Stomach (tissue), 8 donors: ENCODE measurements at regions not wholly inside any gene's neighbourhood (a gene's known extent, or its start where the extent isn't known, plus 50 kb on each side); places are given as distances from the start of the nearest gene placed in this dataset.

Experiments
- DNase-seq, 2 donors: peaks; one replicate each; pipeline versions ENCODE4 v3.0.0 to v3.0.0-alpha.2; 2013 to 2019
- H3K27ac ChIP-seq, 5 donors: fragments of 200-600 bp in 4 of 5; sonication (generic) in 4 of 5; one replicate each; pipeline ENCODE4 v1.5.1; 2013 to 2019; ENCODE audit warnings: mild to moderate bottlenecking in 1 of 5, moderate library complexity in 1 of 5
- H3K27me3 ChIP-seq, 3 donors: fragments of 200-600 bp; sonication (generic); one replicate each; pipeline ENCODE4 v1.5.1; 2017 to 2019; ENCODE audit warnings: mixed run types in 1 of 3
- H3K36me3 ChIP-seq, 4 donors: fragments of 200-600 bp; sonication (generic); 1 replicate in 3 of 4; 2 replicates in 1 of 4; pipeline ENCODE4 v1.5.1; 2016 to 2019
- H3K4me1 ChIP-seq, 4 donors: fragments of 200-600 bp; sonication (generic); one replicate each; pipeline ENCODE4 v1.5.1; 2016 to 2019
- H3K4me3 ChIP-seq, 4 donors: fragments of 200-600 bp; sonication (generic) in 3 of 4; one replicate each; pipeline ENCODE4 v1.5.1; 2016 to 2019; ENCODE audit warnings: mild to moderate bottlenecking in 1 of 4
- H3K9me3 ChIP-seq, 4 donors: fragments of 200-600 bp; sonication (generic); one replicate each; pipeline ENCODE4 v1.5.1; 2016 to 2019
- EP300 ChIP-seq: sonication (generic); formaldehyde crosslinking; IDR thresholded peaks from one replicate; pipeline ENCODE4 v1.6.1; 2017; ENCODE audit warnings: antibody characterized with exemption
- POLR2A ChIP-seq, 4 donors: fragments of 450-650 bp; IDR thresholded peaks; one replicate each; pipeline ENCODE4 v1.6.1; 2016; ENCODE audit warnings: antibody characterized with exemption in 4 of 4, control low read depth in 2 of 4, mild to moderate bottlenecking in 1 of 4, moderate library complexity in 1 of 4
- POLR2AphosphoS5 ChIP-seq, 3 donors: sonication (generic); formaldehyde crosslinking; IDR thresholded peaks; one replicate each; pipeline ENCODE4 v1.6.1; 2016; ENCODE audit warnings: antibody characterized with exemption in 3 of 3
- WGBS, 5 donors: extraction: QIAGEN DNeasy Blood & Tissue Kit in 3 of 5; methylation state at CpG; one replicate each; pipeline versions ENCODE4 v1.1.5 to v1.1.7; 2013 to 2018; 5-methylcytosine and 5-hydroxymethylcytosine counted together
- intact Hi-C: fragments of 100-400 bp; cut with DNase I; formaldehyde crosslinking; loops from one replicate; pipeline ENCODE4 v1.15.1; 2023; ENCODE audit warnings: low total_unique reads
- TF ChIP-seq, protein P1 (sequence below), 7 experiments: fragments of 450-650 bp in 4 of 7; fragments of 200-600 bp in 3 of 7; sonication (generic) in 3 of 7; IDR thresholded peaks; one replicate each; pipeline ENCODE4 v1.5.1; 2016 to 2019; ENCODE audit warnings: antibody characterized with exemption in 7 of 7, control low read depth in 2 of 7, mild to moderate bottlenecking in 1 of 7
- donor health status: healthy with polysubstance abuse.
- donor health status: Bipolar disorder and iron deficiency.
- donor health status: healthy.

DNA sequence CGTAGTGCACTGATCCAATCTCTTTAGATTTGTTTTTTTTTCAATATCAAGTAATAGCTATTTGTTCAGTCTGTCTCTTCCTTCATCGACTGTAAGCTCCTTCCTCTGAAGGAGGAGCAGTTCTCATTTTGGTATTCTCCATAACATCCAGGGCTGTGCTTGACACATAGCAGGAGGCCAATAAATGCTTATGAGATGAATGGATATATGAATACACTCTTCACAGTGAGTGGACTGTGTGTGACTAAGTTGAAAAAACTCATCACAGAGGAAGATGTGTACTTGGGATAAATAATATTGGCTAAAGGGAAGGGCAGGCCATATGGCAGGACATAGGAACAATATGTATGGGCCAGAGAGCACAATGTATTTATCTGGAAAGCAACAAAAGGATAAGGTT lies 205.3 kb upstream of the PRICKLE1 start:
- intact Hi-C loops: no loop called here
- no peak for DNase-seq
- Histone ChIP-seq H3K36me3 (no peaks in the 10 kb centered on the region), H3K4me3 (no peak overlapping the region), H3K4me1 (peaks cover 0 to 22% (median 14%) of the 10 kb centered on the region in 4 donors), H3K9me3 (no peaks in the 10 kb centered on the region), H3K27me3 (no peaks in the 10 kb centered on the region), H3K27ac (no peak overlapping the region)
- TF ChIP-seq POLR2AphosphoS5 (IDR thresholded peaks at IDR 0.05) (no peak), EP300 (no peak), POLR2A (IDR thresholded peaks at IDR 0.05) (no peak)
- TF ChIP-seq, protein P1, sequence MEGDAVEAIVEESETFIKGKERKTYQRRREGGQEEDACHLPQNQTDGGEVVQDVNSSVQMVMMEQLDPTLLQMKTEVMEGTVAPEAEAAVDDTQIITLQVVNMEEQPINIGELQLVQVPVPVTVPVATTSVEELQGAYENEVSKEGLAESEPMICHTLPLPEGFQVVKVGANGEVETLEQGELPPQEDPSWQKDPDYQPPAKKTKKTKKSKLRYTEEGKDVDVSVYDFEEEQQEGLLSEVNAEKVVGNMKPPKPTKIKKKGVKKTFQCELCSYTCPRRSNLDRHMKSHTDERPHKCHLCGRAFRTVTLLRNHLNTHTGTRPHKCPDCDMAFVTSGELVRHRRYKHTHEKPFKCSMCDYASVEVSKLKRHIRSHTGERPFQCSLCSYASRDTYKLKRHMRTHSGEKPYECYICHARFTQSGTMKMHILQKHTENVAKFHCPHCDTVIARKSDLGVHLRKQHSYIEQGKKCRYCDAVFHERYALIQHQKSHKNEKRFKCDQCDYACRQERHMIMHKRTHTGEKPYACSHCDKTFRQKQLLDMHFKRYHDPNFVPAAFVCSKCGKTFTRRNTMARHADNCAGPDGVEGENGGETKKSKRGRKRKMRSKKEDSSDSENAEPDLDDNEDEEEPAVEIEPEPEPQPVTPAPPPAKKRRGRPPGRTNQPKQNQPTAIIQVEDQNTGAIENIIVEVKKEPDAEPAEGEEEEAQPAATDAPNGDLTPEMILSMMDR (IDR thresholded peaks at IDR 0.05): no peak
- 75 to 90% (median 85%) methylated on average over 2 of the region's 2 CpGs for WGBS, 5 donors

DNA sequence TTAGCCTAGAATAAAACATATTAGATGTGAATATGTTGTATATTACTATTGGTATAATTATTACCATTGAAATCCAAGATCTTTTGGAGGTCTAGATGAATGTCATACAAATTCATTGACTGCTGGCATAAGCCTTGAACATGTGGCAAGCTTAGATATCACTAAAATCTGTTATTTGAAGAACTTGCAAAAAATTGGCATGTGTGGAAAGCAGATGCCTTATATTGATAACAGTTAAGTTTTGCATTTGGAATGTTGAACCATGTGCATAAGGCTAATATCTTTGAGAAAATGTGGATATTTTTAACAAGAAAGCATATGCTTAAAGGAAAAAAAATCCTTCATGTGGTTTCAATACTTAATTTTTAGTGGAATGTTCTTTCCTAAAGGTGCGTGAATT lies 203.6 kb upstream of the PRICKLE1 start:
- no peaks in the 10 kb centered on the region for H3K9me3 ChIP-seq
- H3K27me3 ChIP-seq: no peaks in the 10 kb centered on the region
- TF ChIP-seq POLR2A (IDR thresholded peaks at IDR 0.05) (no peak), EP300 (no peak), POLR2AphosphoS5 (IDR thresholded peaks at IDR 0.05) (no peak)
- TF ChIP-seq, protein P1 (IDR thresholded peaks at IDR 0.05): no peak
- intact Hi-C loops: no loop called here
- H3K4me3 ChIP-seq: no peak overlapping the region
- no peak overlapping the region for H3K27ac ChIP-seq
- WGBS, 5 donors: 94 to 100% (median 96%) methylated on average over 1 of the region's 1 CpG
- DNase-seq: no peak
- H3K36me3 ChIP-seq: no peaks in the 10 kb centered on the region
- H3K4me1 ChIP-seq: peaks cover 0 to 24% (median 15%) of the 10 kb centered on the region in 4 donors

DNA sequence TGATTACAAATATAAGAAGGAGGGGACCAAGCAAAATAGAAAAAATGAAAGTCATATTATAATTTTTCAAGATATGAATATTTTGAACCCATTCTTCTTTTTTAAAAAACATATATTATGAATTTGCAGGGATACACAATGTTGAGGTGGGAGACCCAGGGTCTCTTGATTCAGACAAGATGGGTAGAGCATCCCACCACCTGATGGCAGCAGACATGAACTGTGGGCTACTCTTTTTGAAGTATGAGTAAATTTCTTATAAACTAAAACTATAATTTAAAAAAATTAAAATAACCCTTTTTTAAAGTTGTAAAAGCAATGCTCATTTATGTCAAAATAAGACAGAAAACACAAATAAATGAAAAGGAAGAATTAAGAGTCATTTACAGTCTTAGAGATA lies 202.7 kb upstream of the PRICKLE1 start:
- H3K4me1 ChIP-seq: peaks cover 0 to 24% (median 15%) of the 10 kb centered on the region in 4 donors
- no peak overlapping the region for H3K27ac ChIP-seq
- DNase-seq: no peak
- intact Hi-C loops: no loop called here
- no peaks in the 10 kb centered on the region for H3K9me3 ChIP-seq
- no peak for TF ChIP-seq POLR2A (IDR thresholded peaks at IDR 0.05)
- TF ChIP-seq EP300: no peak
- no peak for TF ChIP-seq POLR2AphosphoS5 (IDR thresholded peaks at IDR 0.05)
- TF ChIP-seq, protein P1 (IDR thresholded peaks at IDR 0.05): no peak
- no peaks in the 10 kb centered on the region for H3K36me3 ChIP-seq
- H3K27me3 ChIP-seq: no peaks in the 10 kb centered on the region
- no peak overlapping the region for H3K4me3 ChIP-seq

DNA sequence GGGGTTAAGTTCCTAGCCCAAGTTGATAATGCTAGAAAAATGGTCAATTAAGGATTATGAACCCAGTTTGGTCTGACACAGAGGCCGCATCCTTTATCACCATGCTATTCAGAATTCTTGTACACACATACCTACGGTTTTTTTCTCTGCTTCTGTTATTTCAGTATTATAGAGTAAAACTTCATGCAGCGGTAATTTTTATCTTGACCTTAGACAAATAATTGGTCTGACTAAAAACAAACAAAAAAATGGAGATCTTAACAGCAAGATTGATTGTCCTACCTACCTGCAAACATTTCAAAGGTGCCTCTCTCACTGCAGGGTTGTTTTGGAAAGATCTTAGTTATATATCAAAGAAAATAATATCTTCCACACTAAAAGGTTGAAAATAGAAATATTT lies 201.9 kb upstream of the PRICKLE1 start:
- intact Hi-C loops: no loop called here
- H3K4me3 ChIP-seq: no peak overlapping the region
- peaks cover 0 to 24% (median 15%) of the 10 kb centered on the region in 4 donors for H3K4me1 ChIP-seq
- no peak for TF ChIP-seq POLR2AphosphoS5 (IDR thresholded peaks at IDR 0.05)
- no peak for TF ChIP-seq EP300
- TF ChIP-seq, protein P1 (IDR thresholded peaks at IDR 0.05): no peak
- no peak for DNase-seq
- H3K27ac ChIP-seq: no peak overlapping the region
- no peaks in the 10 kb centered on the region for H3K27me3 ChIP-seq
- H3K9me3 ChIP-seq: no peaks in the 10 kb centered on the region
- WGBS, 5 donors: 34 to 64% (median 57%) methylated on average over 3 of the region's 3 CpGs
- H3K36me3 ChIP-seq: no peaks in the 10 kb centered on the region
